NCI-H2227 treated with DMSO at 0.1 percent for 48 hours (cell line): ENCODE measurements at regions not wholly inside any gene's neighbourhood (a gene's known extent, or its start where the extent isn't known, plus 50 kb on each side); places are given as distances from the start of the nearest gene placed in this dataset.

ENCODE experiments used
- DNase-seq: peaks from one replicate; lab custom pipeline; 2025; lab: John Stamatoyannopoulos, UW

DNA sequence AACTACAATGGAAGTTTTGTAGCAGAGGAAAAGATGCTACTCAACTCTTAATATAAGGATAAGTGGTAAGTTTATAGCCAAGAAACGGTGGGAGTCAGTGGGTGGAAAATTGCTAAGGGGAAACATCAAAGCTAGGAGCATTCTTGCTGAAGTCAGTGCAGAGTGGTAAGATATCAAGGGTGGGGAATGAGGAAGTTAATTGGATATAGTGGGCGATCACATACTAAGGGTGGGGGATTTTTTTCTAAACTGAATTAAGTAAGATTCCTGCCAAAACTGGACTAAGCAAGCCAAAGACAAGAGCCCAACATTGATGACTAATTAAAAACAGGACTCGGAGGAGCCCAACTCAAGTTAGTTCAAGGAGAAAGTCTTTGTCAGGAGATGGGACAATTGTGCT lies 525.4 kb downstream of the CCDC85A start:
- no peak for DNase-seq

- DNase-seq, result no peak
These were observed 529.4 kb downstream of the CCDC85A start for GRCh38 chr2:56713161-56713676.

GRCh38 chr2:56713978-56714377 lies 530.2 kb downstream of the CCDC85A start:
- DNase-seq, result no peak

DNA sequence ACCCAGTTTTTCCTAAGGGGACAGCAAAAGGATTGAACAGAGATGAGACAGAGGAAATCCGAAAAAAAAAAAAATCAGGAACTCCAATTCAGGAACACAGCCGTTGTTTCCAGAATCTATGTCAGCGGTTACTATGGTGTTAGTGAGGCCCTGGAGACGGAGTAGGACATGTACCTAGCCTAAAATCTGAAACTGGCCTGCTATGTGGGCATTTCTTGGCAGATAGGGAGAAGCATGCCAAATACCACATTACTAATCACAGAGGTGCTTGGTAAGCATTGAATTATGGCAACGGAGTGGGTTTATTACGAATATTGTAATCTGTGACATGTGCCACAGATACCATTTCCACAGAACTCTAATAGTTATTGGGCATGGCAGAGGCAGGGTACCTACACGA lies 530.6 kb downstream of the CCDC85A start:
- no peak for DNase-seq

GRCh38 chr2:56715683-56716082 lies 531.9 kb downstream of the CCDC85A start:
- DNase-seq, result no peak

- no peak for DNase-seq
These were observed 534.6 kb downstream of the CCDC85A start for GRCh38 chr2:56718413-56718812.

GRCh38 chr2:56729212-56729611 lies 545.4 kb downstream of the CCDC85A start:
- no peak for DNase-seq

- no peak for DNase-seq
These were observed 549.2 kb downstream of the CCDC85A start for GRCh38 chr2:56732946-56733345.

- no peak for DNase-seq
These were observed 555.6 kb downstream of the CCDC85A start for GRCh38 chr2:56739413-56739812.

DNA sequence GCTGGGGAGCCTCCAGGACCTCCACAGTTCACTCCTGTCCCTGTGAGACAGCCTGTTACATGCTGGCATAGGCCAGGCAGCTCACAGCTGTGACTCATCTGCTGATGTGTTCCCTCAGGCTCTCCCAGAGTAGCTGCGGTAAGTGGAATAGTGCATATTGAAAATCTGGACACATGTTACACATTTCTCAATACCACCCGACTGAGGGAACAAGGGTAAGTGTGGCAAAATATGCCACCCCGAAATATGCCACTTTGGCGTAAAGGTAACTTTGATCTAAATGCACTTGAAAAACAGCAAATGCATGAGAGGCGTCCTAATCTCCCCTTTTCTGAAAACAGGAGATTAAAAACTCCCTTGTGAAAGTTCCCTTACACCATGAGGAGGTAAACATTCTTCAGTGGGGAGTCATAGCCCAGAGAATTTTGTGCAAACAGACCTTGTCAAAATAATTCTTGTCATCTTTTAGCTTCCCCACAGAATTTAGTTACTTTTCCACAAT lies 557.9 kb downstream of the CCDC85A start:
- DNase-seq, result no peak

GRCh38 chr2:56743807-56744206 lies 560.0 kb downstream of the CCDC85A start:
- DNase-seq, result no peak

GRCh38 chr2:56749152-56749752 lies 565.5 kb downstream of the CCDC85A start:
- DNase-seq, result no peak

- no peak for DNase-seq
These were observed 569.4 kb downstream of the CCDC85A start for GRCh38 chr2:56753182-56753581.

- no peak for DNase-seq
These were observed 570.4 kb downstream of the CCDC85A start for GRCh38 chr2:56754066-56754615.

DNA sequence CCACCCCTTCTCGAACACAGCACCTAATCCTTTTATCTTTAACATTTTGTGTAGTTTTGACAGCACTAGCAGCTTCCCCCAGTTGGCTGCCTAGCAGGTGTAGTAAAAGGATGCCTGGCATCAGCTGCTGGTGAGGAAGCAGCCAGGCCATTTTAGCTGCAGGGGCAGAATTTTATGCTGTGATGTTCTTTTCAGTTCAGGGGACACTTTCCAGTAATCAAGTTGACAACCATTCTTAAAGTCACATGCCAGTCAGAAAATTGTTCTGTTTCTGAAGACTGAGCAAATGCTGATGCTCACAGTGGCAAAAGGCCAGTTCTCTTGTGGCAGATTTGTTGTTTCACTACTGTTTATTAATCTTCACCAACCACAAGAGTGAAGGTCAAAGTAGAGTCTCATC lies 570.8 kb downstream of the CCDC85A start:
- no peak for DNase-seq

DNA sequence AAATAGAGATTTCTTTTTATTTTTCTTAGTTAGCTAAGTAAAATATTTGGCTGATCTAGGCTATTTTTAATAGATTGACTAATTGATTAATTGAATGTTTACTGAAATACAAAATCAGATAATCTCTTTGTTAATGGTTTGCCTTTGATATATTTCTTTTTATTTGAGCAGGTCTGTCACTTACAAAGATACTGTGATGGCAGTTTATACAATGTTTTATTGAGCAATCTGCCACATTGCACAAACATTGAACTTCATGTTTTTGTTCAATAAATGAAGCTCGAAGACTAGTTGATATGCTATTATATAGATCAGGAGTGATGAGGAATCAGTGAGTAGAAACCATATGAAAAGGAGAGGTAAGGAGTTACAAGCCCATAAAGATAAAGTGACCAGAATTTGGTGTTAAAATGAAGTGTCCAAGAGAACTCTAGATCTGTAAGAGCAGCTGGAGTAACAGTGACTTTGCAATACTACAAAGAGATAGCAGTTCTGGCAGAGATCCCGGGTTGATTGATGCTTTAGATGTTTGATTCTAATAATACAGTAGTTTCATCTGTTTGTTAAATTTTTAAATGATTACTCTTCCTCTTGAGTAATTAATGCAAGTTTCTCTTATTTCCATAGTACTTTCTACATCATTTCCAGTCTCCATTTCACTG lies 574.2 kb downstream of the CCDC85A start:
- DNase-seq, result no peak

DNA sequence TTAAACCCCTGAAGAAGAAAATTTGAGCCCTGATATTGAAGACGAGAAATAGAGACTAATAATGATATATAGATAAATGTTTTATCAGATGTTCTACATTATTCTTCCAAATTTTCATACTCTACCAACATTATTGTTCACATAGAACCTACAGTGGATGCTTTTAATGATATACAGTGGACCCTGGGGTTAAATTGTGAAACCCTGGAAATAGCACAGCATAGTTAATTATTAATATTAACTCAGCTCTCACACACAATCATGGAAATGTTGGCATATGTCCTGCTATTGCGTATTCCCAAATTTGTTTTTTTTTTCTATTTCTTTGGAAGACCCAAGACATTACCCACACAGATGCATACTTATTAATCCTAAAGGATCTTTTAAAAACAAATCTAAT lies 579.9 kb downstream of the CCDC85A start:
- no peak for DNase-seq

GRCh38 chr2:56768973-56769372 lies 585.2 kb downstream of the CCDC85A start:
- no peak for DNase-seq

DNA sequence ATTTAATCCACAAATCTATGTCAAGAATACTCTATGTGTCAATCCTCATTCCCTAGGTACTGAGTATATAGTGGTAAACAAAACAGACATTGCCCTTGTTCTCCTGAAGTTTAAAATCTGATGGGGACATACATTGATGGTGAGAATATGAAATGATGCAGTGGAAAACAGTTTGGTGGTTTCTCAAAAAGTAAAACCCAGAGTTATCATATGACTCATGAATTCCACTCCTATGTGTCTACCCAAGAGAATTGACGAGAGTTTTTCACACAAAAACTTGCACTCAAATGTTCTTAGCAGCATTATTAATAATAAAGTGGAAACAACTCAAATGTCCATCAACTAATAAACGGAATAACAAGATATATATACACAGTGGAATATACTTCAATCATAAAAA lies 586.7 kb downstream of the CCDC85A start:
- no peak for DNase-seq

GRCh38 chr2:56784046-56784445 lies 600.3 kb downstream of the CCDC85A start:
- no peak for DNase-seq

DNA sequence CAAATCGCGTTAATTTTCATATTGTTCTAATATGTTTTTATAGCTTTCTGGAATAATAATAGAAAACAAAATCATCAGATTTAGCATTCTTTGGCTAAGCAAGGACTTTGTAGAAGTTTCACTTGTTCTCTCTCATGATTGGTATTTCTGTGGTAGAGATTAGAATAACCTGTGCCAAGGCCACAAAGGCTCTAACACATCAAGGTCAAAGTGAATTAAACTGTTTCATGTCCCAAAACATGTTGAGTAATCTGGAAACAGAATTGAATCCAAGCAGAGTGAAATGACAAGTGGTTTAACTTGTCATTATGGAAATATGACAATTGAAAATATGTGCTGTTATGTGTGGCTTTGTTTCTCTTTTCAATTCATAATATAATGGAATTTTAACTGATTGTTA lies 617.4 kb downstream of the CCDC85A start:
- DNase-seq, result no peak

GRCh38 chr2:56801770-56802169 lies 618.0 kb downstream of the CCDC85A start:
- no peak for DNase-seq

- no peak for DNase-seq
These were observed 619.8 kb downstream of the CCDC85A start for GRCh38 chr2:56803596-56803995.
